Mononuclear cell (primary cell): ENCODE measurements at regions not wholly inside any gene's neighbourhood (a gene's known extent, or its start where the extent isn't known, plus 50 kb on each side); places are given as distances from the start of the nearest gene placed in this dataset.

Experiments
- H3K27me3 ChIP-seq: 2 replicates; pipeline ENCODE4 v1.6.0; 2011; ENCODE audit warnings: low read length, control low read depth; ENCODE audit not compliant: insufficient read depth
- H3K4me1 ChIP-seq: 2 replicates; pipeline ENCODE4 v1.5.1; 2011; ENCODE audit warnings: mild to moderate bottlenecking, low read length, control low read depth; ENCODE audit not compliant: insufficient read depth
- H3K4me3 ChIP-seq: 2 replicates; pipeline ENCODE4 v1.5.1; 2011; ENCODE audit warnings: mild to moderate bottlenecking, low read length, moderate library complexity
- H3K9me3 ChIP-seq: 2 replicates; pipeline ENCODE4 v1.5.1; 2011; ENCODE audit warnings: low read depth, mild to moderate bottlenecking, control low read depth, low read length

DNA sequence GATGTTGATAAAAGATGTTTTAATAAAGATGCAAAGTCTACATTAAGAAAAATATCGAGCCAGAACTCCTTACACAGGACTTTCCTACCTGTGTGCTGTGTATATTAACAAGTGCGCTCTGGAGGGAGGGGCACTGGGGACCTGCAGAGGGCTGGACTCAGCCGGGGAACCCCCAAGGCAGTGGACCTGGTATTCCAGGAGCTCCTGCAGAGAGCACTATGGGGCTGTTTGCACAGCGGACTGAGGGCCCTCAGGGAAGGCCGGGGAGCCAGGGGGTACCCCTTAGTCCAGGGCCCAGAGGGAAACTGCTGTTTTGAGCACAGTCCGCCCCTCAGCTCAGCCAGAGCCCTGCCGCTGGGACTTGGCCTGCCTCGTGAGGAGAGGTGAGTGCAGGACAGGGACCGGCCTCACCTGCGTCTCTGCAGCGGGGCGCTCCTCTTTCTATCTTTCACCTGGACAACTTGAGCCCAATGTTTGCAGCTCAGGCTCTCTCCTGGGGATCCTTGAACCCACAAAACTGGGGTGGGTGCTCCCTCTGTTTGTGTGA, 168.4 kb downstream of the ARL4C start:
- Histone ChIP-seq H3K9me3 (no peaks in the 10 kb centered on the region), H3K4me3 (no peak overlapping the region), H3K4me1 (peaks cover 6% of the 10 kb centered on the region)

DNA sequence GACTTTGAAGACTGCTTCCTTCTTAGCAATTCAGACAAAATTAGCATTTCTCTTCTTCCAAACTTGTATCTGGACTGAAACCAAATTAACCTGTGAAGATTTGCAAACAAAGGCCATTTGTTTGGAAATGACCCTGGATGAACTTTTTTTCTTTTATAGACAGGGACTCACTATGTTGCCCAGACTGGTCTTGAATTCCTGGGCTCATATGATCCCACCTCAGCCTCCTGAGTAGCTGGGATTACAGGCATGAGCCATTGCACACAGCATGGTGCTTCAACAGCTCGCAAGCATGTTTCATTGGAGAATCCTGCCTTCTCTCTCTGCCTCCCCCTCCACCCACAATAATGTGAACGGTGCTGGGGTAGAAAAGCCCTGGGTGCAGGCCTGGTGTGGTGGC, 170.2 kb downstream of the ARL4C start:
- H3K4me1 ChIP-seq, result peaks cover 8% of the 10 kb centered on the region
- no peaks in the 10 kb centered on the region for H3K9me3 ChIP-seq
- no peaks in the 10 kb centered on the region for H3K27me3 ChIP-seq
- no peak overlapping the region for H3K4me3 ChIP-seq

More for the DNA sequence above, 168.4 kb downstream of the ARL4C start:
- no peaks in the 10 kb centered on the region for H3K27me3 ChIP-seq

DNA sequence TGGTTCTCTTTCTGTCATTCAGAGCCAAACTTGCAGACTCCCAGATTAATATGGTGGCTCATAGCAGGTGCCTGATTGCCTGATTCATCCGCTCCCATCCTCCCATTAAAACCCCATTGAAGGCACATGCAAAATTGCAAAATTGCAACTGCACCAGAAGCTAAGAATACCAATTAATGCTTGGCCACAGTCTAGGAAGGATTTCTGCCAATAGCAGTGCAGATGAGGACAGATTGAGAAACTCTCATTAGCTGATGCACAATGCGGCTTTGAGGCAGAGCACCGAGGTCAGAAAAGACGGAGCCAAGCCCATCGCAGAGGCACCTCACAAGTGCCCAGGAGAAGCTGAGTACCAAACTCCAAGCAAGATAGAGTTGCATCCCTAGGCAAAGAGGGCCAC, 172.8 kb downstream of the ARL4C start:
- H3K27me3 ChIP-seq, result no peaks in the 10 kb centered on the region
- H3K4me3 ChIP-seq, result no peak overlapping the region

DNA sequence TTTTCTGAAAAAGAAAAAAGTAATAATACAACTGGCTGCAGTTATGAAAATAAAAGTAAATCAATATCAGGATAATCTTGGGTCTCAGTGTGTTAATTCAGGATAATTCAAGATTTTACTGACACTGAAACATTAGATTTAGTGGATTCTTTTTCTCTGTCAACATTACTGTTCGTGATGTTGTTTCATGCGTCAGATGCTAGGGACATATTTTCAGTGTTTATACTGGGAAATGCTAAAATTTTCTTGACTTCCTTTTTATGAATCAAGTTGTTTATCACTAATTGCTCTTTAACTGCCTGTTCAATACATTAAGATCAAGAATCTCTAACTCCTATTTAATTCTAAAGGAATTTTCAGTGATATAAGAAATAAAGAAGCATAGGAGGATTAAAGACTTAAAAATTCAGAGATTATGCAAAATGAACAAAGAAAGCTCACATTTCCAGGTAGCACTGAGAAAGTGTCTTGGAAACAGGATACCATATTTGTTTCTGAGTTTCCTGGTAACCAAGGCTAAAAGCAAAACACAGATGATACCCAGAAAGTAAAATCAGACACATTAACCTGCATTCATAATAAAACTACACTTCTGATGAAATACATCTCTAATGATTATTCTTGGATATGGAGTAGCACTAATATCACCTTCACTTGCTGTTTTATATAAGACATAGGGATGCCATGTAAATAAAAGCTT, 174.0 kb downstream of the ARL4C start:
- H3K27me3 ChIP-seq, result no peaks in the 10 kb centered on the region
- H3K4me1 ChIP-seq, result peaks cover 8% of the 10 kb centered on the region
- H3K4me3 ChIP-seq, result no peak overlapping the region
- H3K9me3 ChIP-seq, result no peaks in the 10 kb centered on the region

More for the DNA sequence above, 172.8 kb downstream of the ARL4C start:
- H3K9me3 ChIP-seq, result no peaks in the 10 kb centered on the region
- peaks cover 8% of the 10 kb centered on the region for H3K4me1 ChIP-seq

DNA sequence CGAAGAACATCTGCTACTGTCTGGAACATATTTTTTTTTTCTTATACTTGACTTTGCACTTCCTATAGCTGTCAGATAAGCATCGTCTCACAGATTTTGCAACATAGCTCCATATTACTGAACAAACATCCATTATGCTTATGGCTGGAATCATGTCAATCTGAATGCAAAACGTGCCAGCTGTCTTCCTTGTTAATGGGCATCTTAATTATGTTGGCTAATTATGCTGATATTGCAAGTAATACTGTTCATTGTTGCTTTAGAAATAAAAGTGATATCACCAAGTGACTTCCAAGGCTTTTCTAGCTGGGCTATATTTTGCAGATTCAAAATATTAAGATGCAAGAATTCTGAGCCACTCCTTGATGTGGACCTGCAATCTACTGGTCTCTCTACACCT, 176.8 kb downstream of the ARL4C start:
- Histone ChIP-seq H3K4me1 (peaks cover 8% of the 10 kb centered on the region), H3K9me3 (no peaks in the 10 kb centered on the region), H3K27me3 (no peaks in the 10 kb centered on the region), H3K4me3 (no peak overlapping the region)

DNA sequence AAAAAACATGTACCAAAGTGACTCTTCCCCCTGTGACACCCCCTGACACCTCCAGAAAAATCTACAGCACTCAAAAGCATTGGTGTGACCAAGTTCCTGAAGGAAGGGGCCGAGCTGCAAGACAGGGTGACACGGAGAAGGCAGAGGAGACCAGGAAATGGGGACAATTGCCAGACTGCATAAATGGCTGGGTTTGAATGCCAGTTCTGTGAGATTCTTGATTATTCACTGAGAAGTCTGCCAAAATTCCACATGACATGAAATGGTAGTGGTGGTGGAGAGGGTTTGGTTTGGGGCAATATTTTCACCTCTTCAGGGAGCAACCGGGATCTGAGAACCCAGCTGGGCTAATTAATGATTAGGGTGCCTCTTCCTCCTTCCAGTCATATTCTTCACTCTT, 178.5 kb downstream of the ARL4C start:
- Histone ChIP-seq H3K4me3 (no peak overlapping the region), H3K27me3 (no peaks in the 10 kb centered on the region), H3K4me1 (peaks cover 3% of the 10 kb centered on the region), H3K9me3 (no peaks in the 10 kb centered on the region)

DNA sequence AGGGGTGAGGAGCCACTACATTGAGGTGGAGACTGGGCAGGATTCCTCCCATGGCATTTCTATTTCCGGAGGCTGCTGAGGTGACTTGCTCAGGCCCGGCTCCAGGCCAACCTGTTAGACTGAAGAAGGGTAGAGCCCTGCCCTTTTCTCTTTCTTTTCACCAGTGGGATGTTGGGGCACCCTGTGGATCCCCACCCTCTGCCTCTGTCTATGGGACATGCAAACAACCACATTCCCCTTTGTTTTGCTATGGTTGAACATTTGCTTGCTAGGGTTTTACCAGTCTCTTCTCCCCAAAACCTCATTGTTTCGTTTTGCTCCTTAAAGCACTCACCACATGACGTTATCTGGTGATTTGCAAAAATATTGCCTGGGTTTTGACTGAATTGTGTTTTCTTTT, 183.3 kb downstream of the ARL4C start:
- H3K4me1 ChIP-seq, result peaks cover 19% of the 10 kb centered on the region
- H3K9me3 ChIP-seq, result no peaks in the 10 kb centered on the region
- H3K27me3 ChIP-seq, result no peaks in the 10 kb centered on the region

DNA sequence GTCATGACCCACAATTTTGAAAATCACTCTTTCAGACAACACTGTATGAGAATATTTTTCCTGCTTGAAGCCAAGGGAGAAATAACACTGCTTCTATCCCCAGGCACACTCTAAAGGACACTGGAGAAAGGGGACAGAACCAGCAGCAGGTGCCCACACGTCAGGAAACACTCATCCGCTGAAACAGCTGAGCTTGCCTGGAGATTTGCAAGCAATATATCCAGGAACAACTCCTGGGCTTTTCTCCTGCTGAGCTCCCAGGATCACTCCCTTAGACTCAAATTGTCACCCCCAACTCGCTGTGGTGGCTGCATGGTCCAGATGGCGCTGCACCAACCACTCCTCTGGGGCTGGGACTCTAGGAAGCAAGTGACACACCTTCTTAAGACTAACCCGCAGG, 186.7 kb downstream of the ARL4C start:
- Histone ChIP-seq H3K9me3 (no peaks in the 10 kb centered on the region), H3K4me3 (no peak overlapping the region), H3K27me3 (no peaks in the 10 kb centered on the region), H3K4me1 (peaks cover 33% of the 10 kb centered on the region)

More for the DNA sequence above, 183.3 kb downstream of the ARL4C start:
- H3K4me3 ChIP-seq, result no peak overlapping the region

DNA sequence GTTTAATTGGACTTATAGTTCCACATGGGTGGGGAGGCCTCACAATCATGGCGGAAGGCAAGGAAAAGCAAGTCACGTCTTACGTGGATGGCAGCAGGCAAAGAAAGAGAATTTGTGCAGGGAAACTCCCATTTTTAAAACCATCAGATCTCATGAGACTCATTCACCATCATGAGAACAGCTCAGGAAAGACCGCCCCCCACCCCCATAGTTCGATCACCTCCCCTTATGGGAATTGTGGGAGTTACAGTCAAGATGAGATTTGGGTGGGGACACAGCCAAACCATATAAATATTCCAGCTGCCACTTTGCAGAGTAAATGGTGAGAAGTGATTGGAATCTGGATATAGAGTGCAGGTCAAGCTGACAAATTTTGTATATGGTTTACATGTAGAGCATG, 187.4 kb downstream of the ARL4C start:
- Histone ChIP-seq H3K27me3 (no peaks in the 10 kb centered on the region), H3K4me1 (peaks cover 33% of the 10 kb centered on the region), H3K9me3 (no peaks in the 10 kb centered on the region), H3K4me3 (no peak overlapping the region)

DNA sequence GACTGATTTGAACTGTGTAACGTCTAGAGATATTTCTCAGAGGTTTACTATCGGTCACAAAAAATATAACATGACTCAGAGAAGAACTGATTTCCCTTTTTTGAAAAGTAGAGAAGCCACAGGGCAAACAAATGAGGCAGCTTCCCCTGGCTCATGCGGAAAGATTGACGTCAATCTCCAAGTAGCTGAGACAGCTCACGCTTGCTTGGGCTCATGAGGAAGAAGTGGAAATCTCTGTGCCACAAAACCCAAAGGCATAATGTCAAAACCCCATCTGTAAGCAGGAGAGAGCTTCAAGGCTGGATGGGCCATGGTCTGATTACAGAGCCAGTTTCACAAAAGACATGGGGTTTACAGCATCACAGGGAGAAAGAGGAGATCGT, 188.1 kb downstream of the ARL4C start:
- Histone ChIP-seq H3K27me3 (no peaks in the 10 kb centered on the region), H3K4me1 (peaks cover 33% of the 10 kb centered on the region), H3K9me3 (no peaks in the 10 kb centered on the region), H3K4me3 (no peak overlapping the region)

DNA sequence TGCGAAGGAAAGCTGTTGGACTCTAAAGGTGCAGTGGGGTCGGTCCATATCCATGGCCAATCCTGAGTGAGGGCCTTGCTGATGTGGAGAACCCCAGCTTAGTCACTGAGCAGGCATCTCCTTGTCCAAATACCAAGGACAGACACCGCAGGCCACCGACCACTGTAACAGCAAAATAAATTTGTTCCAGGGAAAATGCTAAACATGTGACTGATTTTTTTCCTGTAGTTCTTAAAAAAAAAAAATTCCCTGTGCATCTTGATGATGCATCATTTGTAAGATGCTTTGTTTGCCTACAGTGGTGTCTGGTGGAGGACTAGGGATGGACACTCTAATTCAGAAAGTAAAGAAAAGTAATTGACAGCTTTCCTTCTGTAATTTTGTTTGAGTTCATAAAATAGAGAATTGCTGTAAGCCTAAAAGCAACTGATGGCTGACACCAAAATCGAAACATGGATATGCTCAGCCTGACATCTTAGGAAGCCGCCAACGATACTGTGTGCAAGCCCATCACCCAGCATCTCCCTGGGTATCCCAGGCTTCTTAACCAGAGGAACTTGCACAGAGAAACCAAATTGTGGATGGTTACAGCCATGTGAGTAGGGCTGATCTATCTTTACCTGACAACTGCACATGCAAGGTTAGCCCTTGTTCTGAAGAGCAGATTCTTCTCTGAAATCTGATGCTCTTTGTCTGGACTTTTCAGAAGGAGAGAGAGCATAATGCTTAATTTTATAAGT, 188.6 kb downstream of the ARL4C start:
- Histone ChIP-seq H3K4me1 (peaks cover 29% of the 10 kb centered on the region), H3K4me3 (no peak overlapping the region), H3K27me3 (no peaks in the 10 kb centered on the region), H3K9me3 (no peaks in the 10 kb centered on the region)

DNA sequence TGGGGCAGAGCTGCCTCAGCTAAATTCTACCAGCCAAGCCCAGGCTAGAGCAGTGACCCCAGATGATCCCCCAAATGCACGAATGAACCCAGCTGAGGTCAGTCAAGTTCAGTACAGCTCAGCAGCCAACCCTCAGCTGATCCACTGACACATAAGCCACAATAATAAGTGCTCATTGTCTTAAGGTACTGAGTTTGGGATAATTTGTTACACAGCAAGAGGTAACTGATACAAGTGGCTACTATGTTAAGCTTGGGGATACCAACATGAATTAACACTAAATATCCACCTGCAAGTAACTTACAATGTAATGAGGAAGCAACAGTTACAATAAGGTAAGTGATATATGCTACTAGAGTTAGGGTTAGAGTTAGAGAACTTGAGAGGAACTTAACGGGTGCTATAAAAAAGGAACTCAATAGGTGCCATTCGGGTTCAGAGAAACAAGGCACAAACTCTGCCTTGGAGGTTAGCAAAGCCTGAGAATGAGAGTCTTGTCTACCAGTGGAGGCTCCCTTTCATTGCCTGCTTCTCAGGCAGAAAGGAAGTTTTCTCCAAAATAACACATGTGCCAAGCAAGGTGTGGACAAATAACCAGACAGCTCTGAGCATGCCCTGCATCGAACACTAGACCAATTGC, 189.4 kb downstream of the ARL4C start:
- Histone ChIP-seq H3K4me1 (peaks cover 28% of the 10 kb centered on the region), H3K27me3 (no peaks in the 10 kb centered on the region), H3K9me3 (no peaks in the 10 kb centered on the region)

DNA sequence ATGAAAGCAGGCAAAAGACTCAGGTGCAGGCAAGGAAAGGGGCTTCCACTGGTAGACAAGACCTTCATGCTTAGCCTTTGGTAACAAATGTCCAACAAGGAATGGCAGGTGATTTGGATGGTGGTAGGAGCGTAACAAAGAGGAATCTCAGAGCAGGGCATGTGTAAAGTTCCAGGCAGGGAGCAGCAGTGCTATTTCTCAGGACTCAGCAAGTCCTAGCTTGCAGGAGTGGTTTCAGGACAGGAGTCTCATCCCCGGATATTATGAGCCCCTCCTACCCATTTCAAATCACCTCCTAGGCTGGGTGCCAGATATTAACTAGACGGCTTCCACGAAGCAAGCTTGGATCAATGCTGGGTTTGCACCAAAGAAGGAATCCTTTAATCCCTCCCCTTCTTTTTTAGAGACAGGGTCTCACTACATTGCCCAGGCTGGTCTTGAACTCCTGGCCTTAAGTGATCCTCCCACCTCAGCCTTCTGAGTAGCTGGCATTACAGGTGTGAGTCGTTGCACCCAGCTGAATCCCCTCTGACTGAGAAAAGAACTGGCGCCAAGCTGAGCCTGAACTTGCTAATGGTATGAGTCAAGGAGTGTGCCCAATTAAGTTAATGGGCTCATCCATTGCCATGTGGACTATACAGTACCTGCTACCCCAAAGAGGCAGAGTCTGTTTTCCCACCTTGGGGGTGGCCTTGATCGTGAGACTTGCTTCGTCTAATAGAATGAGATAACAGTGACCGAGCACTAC, 190.3 kb downstream of the ARL4C start:
- Histone ChIP-seq H3K4me3 (no peak overlapping the region), H3K9me3 (no peaks in the 10 kb centered on the region), H3K4me1 (peaks cover 28% of the 10 kb centered on the region), H3K27me3 (no peaks in the 10 kb centered on the region)

More for the DNA sequence above, 189.4 kb downstream of the ARL4C start:
- H3K4me3 ChIP-seq, result no peak overlapping the region

DNA sequence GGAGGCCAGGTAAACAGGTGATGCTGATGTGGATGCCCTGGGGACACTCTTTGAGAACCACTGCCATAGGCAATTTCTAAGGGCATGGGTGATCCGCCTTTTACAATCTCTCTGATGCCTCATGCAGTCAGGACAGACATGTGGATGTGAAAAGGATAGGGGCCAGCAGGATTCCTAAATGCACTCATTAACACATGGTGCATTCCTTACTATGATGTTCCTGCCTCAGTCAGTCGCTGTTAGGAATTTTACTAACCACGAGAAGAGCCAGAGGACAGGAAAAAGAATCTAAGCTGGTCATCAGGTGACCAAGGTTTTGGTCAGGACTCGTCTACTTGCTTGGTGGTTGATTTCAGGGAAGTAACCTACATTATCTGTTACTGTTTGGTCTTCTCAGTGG, 191.0 kb downstream of the ARL4C start:
- H3K4me3 ChIP-seq, result no peak overlapping the region
- no peaks in the 10 kb centered on the region for H3K27me3 ChIP-seq
- H3K9me3 ChIP-seq, result no peaks in the 10 kb centered on the region
- H3K4me1 ChIP-seq, result peaks cover 28% of the 10 kb centered on the region

DNA sequence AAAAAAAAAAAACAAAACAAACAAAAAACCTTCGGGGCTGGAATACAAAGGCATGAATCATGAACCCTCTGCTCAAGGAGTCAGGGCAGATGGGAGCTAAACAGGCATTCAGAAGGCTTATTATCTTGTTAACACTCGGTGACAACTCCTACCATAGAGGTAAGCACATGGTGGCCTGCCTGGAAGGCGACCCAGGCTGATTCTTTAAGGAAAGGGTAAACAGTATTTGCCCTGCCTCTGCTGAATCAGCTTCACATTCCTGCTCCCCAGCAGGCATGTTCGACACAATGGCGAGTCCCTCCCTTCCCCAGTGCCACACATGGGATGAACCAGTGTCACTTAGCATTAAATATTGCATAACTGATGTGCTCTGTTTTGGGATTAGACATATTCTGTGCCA, 191.9 kb downstream of the ARL4C start:
- Histone ChIP-seq H3K4me3 (no peak overlapping the region), H3K9me3 (no peaks in the 10 kb centered on the region), H3K4me1 (peaks cover 29% of the 10 kb centered on the region), H3K27me3 (no peaks in the 10 kb centered on the region)
